GF-D8 (cell line): ENCODE measurements at regions not wholly inside any gene's neighbourhood (a gene's known extent, or its start where the extent isn't known, plus 50 kb on each side); places are given as distances from the start of the nearest gene placed in this dataset.

Experiments
- DNase-seq: peaks from one replicate; lab custom pipeline; 2025; lab: John Stamatoyannopoulos, UW

DNA sequence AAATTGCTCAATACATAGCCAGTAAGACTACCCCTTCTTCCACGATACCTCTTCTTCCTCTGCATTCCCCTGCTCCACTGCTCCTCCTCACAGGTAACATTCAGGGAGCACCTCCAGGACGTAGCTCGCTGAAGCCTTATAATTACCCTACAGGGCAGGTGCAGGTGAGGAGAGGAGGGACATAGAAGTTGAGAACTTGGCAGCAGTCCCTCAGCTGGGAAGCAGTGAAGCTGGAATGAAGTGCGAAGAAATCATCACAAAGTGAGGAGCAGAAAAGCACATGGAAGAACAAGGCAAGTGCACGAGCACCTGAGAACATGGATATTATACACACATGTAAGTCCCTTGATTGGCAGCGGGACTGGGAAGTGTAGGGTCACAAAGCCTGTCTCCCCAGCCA is 118.2 kb downstream of the HSD17B3 start:
- DNase-seq: no peak

DNA sequence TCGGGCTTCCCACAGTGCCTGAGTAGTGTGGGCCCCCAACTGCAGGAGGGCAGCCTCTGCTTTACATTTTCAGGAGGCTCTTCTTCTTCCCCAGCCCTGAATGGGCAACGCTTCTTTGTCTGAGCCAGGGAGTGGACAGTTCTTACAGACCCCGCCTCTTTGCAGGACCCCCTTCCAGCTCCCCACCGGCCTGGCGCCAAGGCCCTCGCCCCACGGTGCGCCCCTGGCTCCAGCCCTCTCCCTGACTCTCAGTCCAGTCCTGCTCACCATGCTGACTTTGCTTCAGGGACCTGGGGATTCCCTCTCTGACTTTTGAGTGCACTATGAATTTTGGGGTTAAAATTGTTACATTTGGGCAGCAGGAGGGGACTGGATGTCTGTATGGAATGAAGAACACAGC is 123.8 kb downstream of the HSD17B3 start:
- DNase-seq: no peak

DNA sequence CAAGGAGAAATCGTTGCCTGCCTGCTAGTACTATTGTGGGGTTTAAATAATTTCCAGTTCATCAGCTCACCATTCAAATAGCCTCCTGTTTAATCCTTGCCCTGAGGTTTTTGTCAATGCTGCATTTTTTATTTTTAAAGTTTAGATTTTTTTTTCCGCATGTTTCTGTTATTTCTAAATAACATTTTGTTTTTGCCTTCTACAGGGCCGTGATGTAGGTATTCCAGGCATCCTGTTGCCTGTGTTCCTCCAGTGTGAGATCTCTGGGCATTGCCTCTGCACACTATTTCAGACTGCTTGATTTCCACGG is 124.3 kb downstream of the HSD17B3 start:
- DNase-seq: no peak

DNA sequence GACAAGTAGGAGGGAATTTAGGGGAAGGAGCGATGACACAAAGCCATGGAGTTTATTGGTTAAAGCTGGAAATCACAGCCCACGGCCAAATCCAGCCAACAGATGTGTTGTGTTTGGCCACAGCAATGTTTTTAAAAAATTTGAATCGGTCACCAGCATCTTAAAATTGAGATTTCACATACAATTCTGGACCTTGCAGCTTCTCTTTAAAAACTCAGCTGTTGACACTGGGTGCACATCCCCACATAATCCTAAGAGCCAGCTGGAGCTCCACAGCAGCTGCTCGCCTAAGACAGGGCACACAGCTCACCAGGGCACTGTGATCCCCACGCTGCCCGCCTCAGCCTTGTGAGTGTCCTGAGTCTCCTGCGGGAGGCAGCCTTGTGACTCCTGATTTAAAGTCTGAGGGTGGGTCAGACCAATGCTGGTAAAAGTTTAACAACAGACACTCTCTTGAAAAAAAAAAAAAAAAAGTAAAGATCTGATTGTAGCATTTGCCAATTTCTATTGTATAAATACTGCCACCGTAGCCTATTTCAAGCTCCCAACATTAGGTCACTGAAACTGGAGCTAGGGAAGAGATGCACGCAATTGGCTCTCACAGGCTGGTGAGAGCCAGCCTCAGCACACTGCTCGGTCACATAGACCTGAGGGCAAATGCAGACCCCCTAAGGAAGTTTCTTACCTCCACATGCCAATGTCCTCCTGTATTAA is 124.8 kb downstream of the HSD17B3 start:
- no peak for DNase-seq

DNA sequence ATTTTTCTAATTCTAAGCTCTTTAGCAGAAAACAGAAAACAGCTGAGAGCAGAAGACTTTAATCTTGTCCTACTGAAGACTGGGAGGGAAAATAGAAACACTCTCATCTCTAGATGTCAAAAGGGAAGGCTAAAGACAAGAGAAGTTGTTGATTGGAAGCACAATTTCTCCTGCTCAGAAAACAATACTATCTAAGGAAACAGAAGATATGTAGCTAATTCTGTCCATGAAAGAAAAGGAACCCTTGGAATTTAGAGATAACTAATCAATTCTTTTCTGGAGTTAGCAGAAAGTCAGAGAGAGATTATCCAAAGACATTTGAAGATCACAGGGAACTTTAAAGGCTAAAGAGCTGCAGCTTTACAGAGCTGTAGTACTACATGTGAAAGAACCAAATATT is 126.2 kb downstream of the HSD17B3 start:
- DNase-seq: no peak

DNA sequence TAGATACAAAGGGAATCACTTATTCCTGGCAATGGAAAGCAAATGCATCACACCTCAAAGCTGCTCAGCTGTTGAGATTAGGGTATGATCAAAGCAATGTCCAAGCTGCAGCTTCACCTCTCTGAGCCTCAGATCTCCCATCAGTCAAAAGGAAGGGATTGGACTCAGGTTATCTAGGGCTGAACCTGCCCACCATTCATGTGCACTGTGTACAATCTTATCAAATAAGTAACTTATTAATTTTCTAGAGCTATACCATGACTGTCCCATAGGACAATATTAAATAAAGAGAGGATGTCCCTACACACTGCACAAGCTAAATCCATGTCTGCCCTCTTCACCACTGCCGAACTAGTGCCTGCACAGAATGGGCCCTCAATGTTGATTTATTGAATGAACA is 127.0 kb downstream of the HSD17B3 start:
- no peak for DNase-seq

DNA sequence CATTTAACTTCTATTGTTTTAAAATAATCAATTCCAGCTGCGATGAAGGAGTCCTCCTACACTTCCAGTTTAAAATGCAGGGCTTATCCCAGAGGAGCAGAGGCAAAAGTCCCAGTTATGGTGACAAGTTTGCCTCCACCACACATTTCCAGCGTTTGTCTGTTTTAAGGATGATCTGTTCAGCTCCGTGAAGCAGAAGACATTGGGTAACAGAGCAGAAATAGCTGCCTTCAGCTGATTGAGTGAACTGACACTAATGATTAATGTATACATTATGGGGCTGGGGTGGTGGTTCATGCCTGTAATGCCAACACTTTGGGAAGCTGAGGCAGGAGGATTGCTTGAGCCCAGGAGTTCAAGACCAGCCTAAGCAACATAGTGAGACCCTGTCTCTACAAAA is 127.6 kb downstream of the HSD17B3 start:
- no peak for DNase-seq

DNA sequence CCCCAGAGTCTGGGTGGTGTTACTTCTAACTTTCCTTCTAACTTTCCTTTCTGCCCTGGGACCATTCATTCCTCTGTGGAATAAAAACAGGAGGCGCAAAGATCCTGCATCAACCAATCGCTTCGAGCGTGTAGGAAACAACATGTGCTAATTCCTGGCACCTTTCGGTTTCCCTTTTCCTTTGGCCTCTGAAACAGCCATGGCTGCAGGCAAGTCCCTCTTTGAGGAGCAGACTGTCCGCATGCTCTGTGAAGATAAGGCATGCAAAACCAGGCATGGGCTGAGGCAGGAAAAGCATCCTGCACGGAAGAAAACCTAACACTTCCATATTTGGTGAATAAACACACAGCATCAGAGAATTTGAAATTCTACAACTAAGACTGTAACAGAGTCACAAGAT is 128.3 kb downstream of the HSD17B3 start:
- DNase-seq: no peak

DNA sequence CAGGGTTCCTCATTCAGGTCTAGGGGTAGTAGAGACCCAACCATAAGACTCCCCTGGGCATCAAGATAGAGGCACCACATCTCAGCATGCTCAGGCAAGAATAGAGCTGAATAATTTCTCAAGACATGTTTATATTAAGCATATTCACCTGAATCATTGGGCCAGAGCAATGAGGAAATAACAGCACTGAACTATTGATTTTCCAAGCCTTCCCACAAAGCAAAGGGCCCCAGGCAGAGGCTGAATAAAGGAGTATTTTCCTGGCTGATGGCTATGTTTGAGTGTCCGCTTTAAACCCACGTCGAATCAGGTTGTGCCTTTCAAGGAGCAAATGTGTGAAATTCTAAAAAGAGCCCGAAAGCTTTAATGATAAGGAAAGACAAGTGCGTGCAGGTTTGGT is 129.2 kb downstream of the HSD17B3 start:
- DNase-seq: no peak

DNA sequence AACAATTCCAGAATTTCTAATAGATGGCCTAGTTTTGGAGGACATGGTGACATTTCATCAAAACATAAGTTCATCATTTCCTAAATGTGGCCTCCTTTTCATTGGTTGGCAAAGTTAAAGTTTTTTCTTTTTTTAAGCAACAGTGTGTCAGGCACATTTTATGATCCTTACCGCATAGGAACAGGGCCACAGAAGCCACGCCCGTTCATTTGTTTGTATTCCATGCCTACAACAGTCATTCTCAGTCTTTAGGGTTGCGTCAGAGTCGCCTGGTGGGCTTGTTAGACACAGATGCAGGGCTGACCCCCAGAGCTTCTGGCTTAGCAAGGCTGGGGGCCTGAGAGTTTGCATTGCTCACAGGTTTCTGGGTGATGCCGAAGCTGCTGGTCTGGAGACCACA is 130.2 kb downstream of the HSD17B3 start:
- no peak for DNase-seq

DNA sequence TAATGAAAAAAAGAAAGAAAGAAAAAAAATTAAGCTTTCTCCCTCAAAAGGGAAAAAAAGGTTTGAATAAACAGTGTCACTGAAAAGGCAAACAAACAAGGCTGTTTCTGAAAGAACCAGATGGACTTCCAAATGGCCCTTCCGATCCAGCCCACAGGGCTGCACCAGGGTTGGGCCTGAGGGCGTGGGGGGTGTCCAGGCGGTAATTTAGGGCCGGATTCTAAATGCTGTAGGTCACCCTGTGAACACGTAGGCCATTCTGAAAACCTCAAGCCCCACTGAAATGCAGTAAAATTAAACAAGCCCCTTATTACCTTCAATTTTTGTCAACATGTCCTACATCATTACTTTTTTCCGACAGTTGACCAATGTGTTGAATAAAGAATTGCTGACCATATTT is 132.1 kb downstream of the HSD17B3 start:
- no peak for DNase-seq

DNA sequence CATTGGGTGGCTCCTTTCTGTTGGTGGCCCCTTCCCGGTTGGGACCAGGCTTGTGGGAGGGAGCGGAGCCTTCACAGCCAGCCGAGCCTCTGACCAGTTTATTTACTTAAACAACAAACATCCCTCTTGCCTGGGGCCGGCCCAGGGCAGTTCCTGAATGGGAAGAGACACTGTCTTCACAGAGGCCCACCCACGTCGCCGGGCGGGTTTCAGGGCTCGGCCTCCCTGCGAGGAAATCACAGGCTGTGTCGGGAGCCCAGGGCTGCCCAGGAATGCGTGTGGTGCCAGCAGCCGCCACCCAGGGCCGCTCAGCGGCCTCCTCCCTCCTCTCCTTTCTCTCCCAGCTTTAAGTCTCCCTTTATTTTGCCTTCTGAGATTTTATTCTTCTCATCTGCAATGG is 132.5 kb downstream of the HSD17B3 start:
- DNase-seq: no peak

DNA sequence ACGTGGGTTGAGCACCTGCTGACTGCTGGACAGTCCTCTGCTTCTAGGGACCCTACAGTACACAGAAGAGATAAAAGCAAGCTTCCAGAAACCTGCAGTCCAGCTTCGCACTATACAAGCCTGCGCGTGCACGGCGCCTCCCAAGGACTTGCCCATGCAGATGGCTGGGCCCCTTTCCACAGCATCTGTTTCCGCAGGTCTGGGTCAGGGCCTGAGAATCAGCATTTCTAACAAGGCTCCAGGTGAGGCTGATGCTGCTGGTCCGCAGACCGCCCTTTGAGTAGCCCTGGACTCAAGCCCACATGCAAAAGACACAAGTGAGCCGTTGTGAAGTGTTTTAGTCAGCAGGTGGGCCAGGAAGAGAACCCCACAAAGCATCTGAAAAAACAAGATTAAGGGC is 133.1 kb downstream of the HSD17B3 start:
- DNase-seq: no peak

DNA sequence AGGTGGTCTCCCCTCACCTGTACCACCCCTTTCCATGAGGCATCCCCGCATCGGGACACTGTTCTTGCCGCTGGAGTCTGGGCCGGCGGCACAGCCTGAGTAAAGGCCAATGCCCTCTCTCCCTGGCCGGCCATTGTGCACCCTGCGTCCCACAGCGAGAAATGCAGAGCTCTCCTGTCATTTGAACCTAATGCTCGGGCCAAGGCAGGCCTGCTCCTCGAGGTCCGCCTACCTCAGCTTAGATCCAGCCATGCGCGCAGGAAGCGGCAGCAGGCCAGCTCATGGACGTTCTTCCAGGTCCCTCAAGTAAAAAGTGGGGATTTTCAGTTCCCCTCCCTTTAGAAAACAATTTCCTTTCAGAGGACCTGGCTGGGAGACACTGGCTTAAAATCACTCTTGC is 135.0 kb downstream of the HSD17B3 start:
- no peak for DNase-seq

DNA sequence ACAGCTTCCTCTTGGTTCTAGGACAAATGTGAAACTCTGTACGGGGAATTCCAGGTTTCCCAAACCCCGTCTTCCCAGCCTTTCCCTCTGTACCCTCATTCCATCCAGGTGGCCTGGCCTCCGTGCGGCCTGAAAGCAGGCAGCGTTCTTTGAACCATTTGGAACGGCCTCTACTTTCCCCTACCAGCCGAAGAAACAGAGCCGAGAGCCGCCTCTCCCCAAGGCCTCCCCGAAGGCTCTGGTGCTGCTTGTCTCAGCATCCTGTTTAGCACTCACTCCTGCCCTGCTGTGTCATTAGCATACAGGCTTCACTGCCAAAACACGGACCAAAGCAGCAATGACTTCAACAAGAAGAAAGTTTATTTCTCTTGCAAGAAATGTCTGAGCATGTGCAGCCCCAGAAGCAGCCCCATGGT is 137.7 kb downstream of the HSD17B3 start:
- DNase-seq: no peak

DNA sequence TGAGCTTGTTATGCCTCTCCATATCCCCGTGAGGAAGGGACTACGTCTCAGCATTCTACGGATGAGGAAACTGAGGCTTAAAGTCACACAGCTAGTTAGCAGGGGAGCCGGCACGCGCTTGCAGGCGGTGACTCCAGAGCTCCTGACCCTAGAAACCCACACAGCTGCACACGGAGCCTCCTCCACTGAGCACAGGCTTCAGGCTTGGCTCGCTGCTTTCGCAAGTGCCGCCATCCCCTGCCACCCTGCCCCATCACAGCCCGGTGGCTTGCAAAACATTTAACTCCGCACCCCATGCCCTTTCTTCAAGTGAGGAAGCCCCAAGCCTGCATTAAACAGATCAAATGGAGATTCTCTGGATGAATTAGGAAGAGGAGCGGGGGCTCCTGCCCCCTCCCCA is 138.3 kb downstream of the HSD17B3 start:
- no peak for DNase-seq

DNA sequence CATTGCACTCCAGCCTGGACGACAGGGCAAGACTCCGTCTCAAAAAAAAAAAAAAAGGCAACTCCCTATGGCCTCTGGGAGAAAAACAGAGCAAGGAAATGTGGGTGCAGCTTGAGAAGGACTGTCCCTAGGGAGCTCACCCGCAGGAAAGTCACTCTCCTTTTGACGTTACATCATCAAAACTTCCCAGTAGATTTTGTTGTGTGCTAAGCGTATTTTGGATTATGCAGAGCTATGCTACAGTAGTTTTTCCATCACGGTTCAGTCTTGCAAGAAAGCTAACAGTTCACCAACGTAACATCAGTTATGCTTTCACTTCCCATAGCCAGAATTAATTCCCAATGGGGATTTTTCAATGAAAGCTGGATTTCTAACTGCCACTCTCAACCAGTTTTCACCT is 138.8 kb downstream of the HSD17B3 start:
- no peak for DNase-seq

DNA sequence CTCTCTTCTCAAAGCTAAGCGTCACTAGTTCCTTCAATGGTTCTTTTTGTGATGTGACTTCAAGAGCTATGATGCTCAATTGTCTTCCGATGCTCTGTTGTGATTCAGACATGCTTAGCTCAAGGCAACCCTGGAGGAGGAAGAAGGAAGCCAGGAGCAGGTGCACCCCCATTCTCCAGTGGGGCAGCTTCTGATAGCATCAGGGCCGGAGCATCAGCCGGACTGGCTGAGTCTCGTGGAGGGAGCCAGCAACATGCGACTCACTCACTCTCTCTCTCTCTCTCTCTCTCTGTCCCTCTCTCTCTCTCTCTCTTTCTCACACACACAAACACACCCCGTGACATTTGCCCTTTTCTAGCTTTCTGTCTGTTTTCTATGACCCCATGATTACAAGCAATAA is 140.2 kb downstream of the HSD17B3 start:
- DNase-seq: no peak

DNA sequence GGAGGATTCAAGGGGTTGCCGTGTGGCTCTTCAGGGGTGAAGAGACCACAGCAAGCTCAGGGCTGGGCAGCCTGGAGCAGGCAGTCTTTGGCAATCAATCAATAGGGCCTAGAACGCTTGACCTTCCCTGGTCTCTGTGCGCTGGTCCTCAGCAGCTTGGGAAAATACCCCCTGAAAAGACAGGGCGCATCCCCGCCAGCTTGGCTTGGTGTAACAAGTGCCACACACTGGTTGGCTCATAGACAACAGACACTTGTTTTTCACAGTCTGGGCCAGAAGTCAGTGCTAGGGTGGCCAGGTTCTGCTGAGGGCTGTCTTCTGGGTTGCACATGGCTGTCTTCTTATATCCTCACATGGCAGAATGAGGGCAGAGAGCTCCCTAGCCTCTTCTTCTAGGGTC is 141.1 kb downstream of the HSD17B3 start:
- DNase-seq: no peak

DNA sequence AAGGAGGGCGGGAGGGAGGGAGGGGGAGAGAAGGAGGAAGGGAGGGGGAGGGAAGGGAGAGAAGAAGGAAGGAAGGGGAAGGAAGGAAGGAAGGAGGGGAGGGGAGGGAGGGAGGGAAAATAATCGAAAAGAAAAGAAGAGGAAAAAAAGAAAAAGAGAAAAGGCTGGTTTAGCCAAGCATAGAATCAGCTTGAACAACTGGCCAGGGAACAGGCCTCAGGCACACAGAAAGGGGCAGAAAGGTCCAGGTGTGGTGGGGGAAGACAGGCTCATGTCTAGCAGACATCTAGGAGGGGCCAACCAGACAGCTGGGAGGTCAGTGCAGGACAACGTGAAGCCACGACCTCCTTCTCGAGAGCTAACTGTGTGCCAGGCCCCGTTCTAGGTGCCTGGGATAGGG is 141.8 kb downstream of the HSD17B3 start:
- no peak for DNase-seq

DNA sequence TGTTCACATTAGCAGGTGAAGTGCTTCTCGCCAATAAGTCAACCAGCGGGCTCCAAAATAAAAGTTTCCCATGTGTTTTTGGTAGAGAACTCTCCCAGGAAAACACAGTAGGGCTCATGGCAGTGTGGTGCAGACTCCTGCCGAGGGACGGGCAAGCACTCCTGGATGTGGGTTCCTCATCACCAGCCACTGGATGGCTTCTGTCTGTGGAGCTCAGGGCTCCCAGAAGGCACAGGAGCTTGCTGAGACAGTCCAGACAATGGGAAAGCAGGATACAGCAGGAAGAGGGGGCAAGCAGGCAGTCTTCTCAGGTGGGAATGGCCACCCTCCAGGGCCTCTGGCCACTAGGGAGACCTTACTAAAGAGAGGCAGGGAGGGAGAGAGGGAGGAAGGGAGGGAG is 142.4 kb downstream of the HSD17B3 start:
- no peak for DNase-seq

DNA sequence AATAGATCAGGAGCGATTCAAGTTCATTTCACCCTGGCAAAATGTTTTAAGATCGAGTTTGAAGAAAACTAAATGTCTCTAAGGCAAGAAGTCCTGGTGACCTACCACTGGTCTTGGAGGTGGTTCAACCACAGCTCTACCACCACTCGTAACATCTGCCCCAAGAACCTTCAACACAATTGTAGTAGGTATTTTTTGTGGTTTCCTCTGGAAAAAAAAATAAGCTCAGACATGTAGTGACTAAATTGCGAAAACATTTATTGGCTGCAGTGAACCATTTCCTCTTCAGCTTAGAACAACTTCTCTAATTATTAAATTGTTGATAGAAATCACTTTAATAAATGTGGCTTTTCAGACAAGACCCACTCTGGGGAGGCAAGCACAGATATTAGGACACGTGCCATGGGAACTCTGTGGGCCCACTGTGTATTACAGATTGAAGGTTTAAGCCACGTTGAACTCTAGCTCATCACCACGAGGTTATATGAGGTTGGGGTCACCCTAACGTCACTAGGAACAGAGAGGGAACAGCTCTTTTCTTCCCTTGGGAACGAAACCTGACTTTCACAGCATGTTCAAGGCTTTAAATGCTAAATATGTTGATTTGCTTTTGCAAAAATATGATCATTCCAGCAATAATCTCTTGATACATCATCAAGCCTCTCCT is 142.9 kb downstream of the HSD17B3 start:
- DNase-seq: no peak

DNA sequence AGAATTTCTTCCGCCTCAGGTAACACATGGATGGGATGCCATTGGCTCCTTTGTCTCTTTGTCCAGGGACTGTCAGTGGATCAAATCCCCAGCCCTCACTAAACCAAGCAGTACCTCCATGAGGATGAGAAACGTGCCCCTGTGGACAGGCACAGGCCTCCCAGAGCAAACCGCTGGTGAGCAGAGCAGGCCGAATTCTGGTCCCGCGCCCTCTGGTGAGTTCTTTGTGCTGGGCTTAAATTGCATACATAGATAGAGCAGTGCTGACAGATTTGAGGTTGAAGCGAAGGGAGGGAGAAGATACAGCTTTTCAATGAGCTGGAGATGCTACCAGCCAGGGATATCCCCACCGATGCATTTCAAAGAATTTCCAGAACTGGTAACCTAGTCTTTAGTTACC is 143.8 kb downstream of the HSD17B3 start:
- DNase-seq: no peak

DNA sequence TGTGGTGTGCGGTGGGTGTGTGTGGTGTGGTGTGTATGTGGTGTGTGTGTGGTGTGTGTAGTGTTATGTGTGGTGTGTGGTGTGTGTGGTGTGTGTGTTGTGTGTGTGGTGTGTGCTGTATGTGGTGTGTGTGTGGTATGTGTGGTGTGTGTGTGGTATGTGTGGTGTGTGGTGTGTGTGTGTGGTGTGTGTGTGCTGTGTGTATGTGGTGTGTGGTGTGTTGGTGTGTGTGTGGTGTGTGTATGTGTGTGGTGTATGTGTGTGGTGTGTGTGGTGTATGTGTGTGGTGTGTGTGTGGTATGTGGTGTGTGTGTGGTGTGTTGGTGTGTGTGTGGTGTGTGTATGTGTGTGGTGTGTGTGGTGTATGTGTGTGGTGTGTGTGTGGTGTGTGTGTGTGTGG is 144.3 kb downstream of the HSD17B3 start:
- DNase-seq: no peak
